ENCODE measurements at regions not wholly inside any gene's neighbourhood (a gene's known extent, or its start where the extent isn't known, plus 50 kb on each side); places are given as distances from the start of the nearest gene placed in this dataset.

- Histone ChIP-seq H3K4me3 (no peak overlapping the region), H3K27me3 (ENCODE audit: low read depth) (no peaks in the 10 kb centered on the region), H3K4me1 (no peaks in the 10 kb centered on the region), H3K36me3 (replicated peaks) (no peaks in the 10 kb centered on the region), H3K9me3 (no peaks in the 10 kb centered on the region)
- no peak for DNase-seq (ENCODE audit: low spot score in 2 of 2)
- in situ Hi-C loops (cut with MboI; ENCODE audit: low sequenced_read_pairs) = no loop called here
Measured at GRCh38 chr4:171759274-171759673, 53.9 kb upstream of the GALNTL6 start.

GRCh38 chr4:171751538-171751937, 61.7 kb upstream of the GALNTL6 start:
- DNase-seq (ENCODE audit: low spot score in 2 of 2) = no peak
- Histone ChIP-seq H3K4me1 (no peaks in the 10 kb centered on the region), H3K36me3 (replicated peaks) (no peaks in the 10 kb centered on the region), H3K4me3 (no peak overlapping the region), H3K27me3 (ENCODE audit: low read depth) (peaks cover 3% of the 10 kb centered on the region; the same call in 1 of the 2 replicates), H3K9me3 (no peaks in the 10 kb centered on the region)
- in situ Hi-C loops (cut with MboI; ENCODE audit: low sequenced_read_pairs) = no loop called here

- H3K27me3 ChIP-seq (ENCODE audit: low read depth) = peaks cover 3% of the 10 kb centered on the region; the same call in 1 of the 2 replicates
- in situ Hi-C loops (cut with MboI; ENCODE audit: low sequenced_read_pairs) = no loop called here
- H3K36me3 ChIP-seq (replicated peaks) = no peaks in the 10 kb centered on the region
- no peaks in the 10 kb centered on the region for H3K4me1 ChIP-seq
- H3K9me3 ChIP-seq = no peaks in the 10 kb centered on the region
- no peak for DNase-seq (ENCODE audit: low spot score in 2 of 2)
- H3K4me3 ChIP-seq = no peak overlapping the region
Measured at GRCh38 chr4:171746418-171746817, 66.8 kb upstream of the GALNTL6 start.

- Histone ChIP-seq H3K27me3 (ENCODE audit: low read depth) (no peaks in the 10 kb centered on the region), H3K4me1 (no peaks in the 10 kb centered on the region), H3K9me3 (no peaks in the 10 kb centered on the region), H3K4me3 (no peak overlapping the region), H3K36me3 (replicated peaks) (no peaks in the 10 kb centered on the region)
- in situ Hi-C loops (cut with MboI; ENCODE audit: low sequenced_read_pairs) = no loop called here
- no peak for DNase-seq (ENCODE audit: low spot score in 2 of 2)
Measured at GRCh38 chr4:171742436-171742835, 70.8 kb upstream of the GALNTL6 start.

GRCh38 chr4:171727185-171727584, 86.0 kb upstream of the GALNTL6 start:
- H3K36me3 ChIP-seq (replicated peaks) = no peaks in the 10 kb centered on the region
- no peaks in the 10 kb centered on the region for H3K27me3 ChIP-seq (ENCODE audit: low read depth)
- no peak overlapping the region for H3K4me3 ChIP-seq
- H3K9me3 ChIP-seq = no peaks in the 10 kb centered on the region
- H3K4me1 ChIP-seq = no peaks in the 10 kb centered on the region
- in situ Hi-C loops (cut with MboI; ENCODE audit: low sequenced_read_pairs) = no loop called here
- no peak for DNase-seq (ENCODE audit: low spot score in 2 of 2)

GRCh38 chr4:171721937-171722336, 91.3 kb upstream of the GALNTL6 start:
- no peak overlapping the region for H3K4me3 ChIP-seq
- in situ Hi-C loops (cut with MboI; ENCODE audit: low sequenced_read_pairs) = no loop called here
- H3K9me3 ChIP-seq = no peaks in the 10 kb centered on the region
- no peaks in the 10 kb centered on the region for H3K4me1 ChIP-seq
- no peaks in the 10 kb centered on the region for H3K36me3 ChIP-seq (replicated peaks)
- no peak for DNase-seq (ENCODE audit: low spot score in 2 of 2)
- no peaks in the 10 kb centered on the region for H3K27me3 ChIP-seq (ENCODE audit: low read depth)

GRCh38 chr4:171719691-171720090, 93.5 kb upstream of the GALNTL6 start:
- no peak for DNase-seq (ENCODE audit: low spot score in 2 of 2)
- in situ Hi-C loops (cut with MboI; ENCODE audit: low sequenced_read_pairs) = no loop called here
- Histone ChIP-seq H3K27me3 (ENCODE audit: low read depth) (no peaks in the 10 kb centered on the region), H3K36me3 (replicated peaks) (no peaks in the 10 kb centered on the region), H3K9me3 (no peaks in the 10 kb centered on the region), H3K4me3 (no peak overlapping the region), H3K4me1 (no peaks in the 10 kb centered on the region)

GRCh38 chr4:171718665-171719064, 94.5 kb upstream of the GALNTL6 start:
- DNase-seq (ENCODE audit: low spot score in 2 of 2) = no peak
- no peaks in the 10 kb centered on the region for H3K36me3 ChIP-seq (replicated peaks)
- in situ Hi-C loops (cut with MboI; ENCODE audit: low sequenced_read_pairs) = no loop called here
- H3K4me1 ChIP-seq = no peaks in the 10 kb centered on the region
- no peak overlapping the region for H3K4me3 ChIP-seq
- H3K27me3 ChIP-seq (ENCODE audit: low read depth) = no peaks in the 10 kb centered on the region
- no peaks in the 10 kb centered on the region for H3K9me3 ChIP-seq

- no peak overlapping the region for H3K4me3 ChIP-seq
- no peaks in the 10 kb centered on the region for H3K36me3 ChIP-seq (replicated peaks)
- in situ Hi-C loops (cut with MboI; ENCODE audit: low sequenced_read_pairs) = no loop called here
- no peaks in the 10 kb centered on the region for H3K27me3 ChIP-seq (ENCODE audit: low read depth)
- H3K4me1 ChIP-seq = no peaks in the 10 kb centered on the region
- DNase-seq (ENCODE audit: low spot score in 2 of 2) = no peak
- H3K9me3 ChIP-seq = no peaks in the 10 kb centered on the region
Measured at GRCh38 chr4:171718069-171718468, 95.1 kb upstream of the GALNTL6 start.

- no peaks in the 10 kb centered on the region for H3K36me3 ChIP-seq (replicated peaks)
- in situ Hi-C loops (cut with MboI; ENCODE audit: low sequenced_read_pairs) = no loop called here
Measured at GRCh38 chr4:171717231-171717741, 95.9 kb upstream of the GALNTL6 start.

GRCh38 chr4:171715973-171716372, 97.2 kb upstream of the GALNTL6 start:
- Histone ChIP-seq H3K4me3 (no peak overlapping the region), H3K27me3 (ENCODE audit: low read depth) (no peaks in the 10 kb centered on the region), H3K36me3 (replicated peaks) (no peaks in the 10 kb centered on the region), H3K4me1 (no peaks in the 10 kb centered on the region), H3K9me3 (no peaks in the 10 kb centered on the region)
- no peak for DNase-seq (ENCODE audit: low spot score in 2 of 2)
- in situ Hi-C loops (cut with MboI; ENCODE audit: low sequenced_read_pairs) = no loop called here

More at GRCh38 chr4:171717231-171717741, 95.9 kb upstream of the GALNTL6 start:
- Histone ChIP-seq H3K4me1 (no peaks in the 10 kb centered on the region), H3K4me3 (no peak overlapping the region), H3K27me3 (ENCODE audit: low read depth) (no peaks in the 10 kb centered on the region), H3K9me3 (no peaks in the 10 kb centered on the region)
- no peak for DNase-seq (ENCODE audit: low spot score in 2 of 2)

GRCh38 chr4:171714791-171715454, 98.3 kb upstream of the GALNTL6 start:
- H3K4me3 ChIP-seq = no peak overlapping the region
- H3K9me3 ChIP-seq = no peaks in the 10 kb centered on the region
- in situ Hi-C loops (cut with MboI; ENCODE audit: low sequenced_read_pairs) = no loop called here
- no peaks in the 10 kb centered on the region for H3K4me1 ChIP-seq
- no peak for DNase-seq (ENCODE audit: low spot score in 2 of 2)
- no peaks in the 10 kb centered on the region for H3K27me3 ChIP-seq (ENCODE audit: low read depth)
- H3K36me3 ChIP-seq (replicated peaks) = no peaks in the 10 kb centered on the region

GRCh38 chr4:171710743-171711142, 102.5 kb upstream of the GALNTL6 start:
- no peak for DNase-seq (ENCODE audit: low spot score in 2 of 2)
- Histone ChIP-seq H3K27me3 (ENCODE audit: low read depth) (no peaks in the 10 kb centered on the region), H3K9me3 (no peaks in the 10 kb centered on the region), H3K4me1 (no peaks in the 10 kb centered on the region), H3K36me3 (replicated peaks) (no peaks in the 10 kb centered on the region), H3K4me3 (no peak overlapping the region)
- in situ Hi-C loops (cut with MboI; ENCODE audit: low sequenced_read_pairs) = no loop called here

- no peaks in the 10 kb centered on the region for H3K4me1 ChIP-seq
- H3K4me3 ChIP-seq = no peak overlapping the region
- H3K27me3 ChIP-seq (ENCODE audit: low read depth) = no peaks in the 10 kb centered on the region
- in situ Hi-C loops (cut with MboI; ENCODE audit: low sequenced_read_pairs) = no loop called here
- no peaks in the 10 kb centered on the region for H3K36me3 ChIP-seq (replicated peaks)
- DNase-seq (ENCODE audit: low spot score in 2 of 2) = no peak
- H3K9me3 ChIP-seq = no peaks in the 10 kb centered on the region
Measured at GRCh38 chr4:171676555-171677215, 136.5 kb upstream of the GALNTL6 start.
